Ishikawa (cell line): ENCODE measurements at regions not wholly inside any gene's neighbourhood (a gene's known extent, or its start where the extent isn't known, plus 50 kb on each side); places are given as distances from the start of the nearest gene placed in this dataset.

Experiments
- CREB1 ChIP-seq: IDR thresholded peaks from 2 replicates; pipeline ENCODE4 v1.6.1; 2012; ENCODE audit warnings: low read depth
- EP300 ChIP-seq: IDR thresholded peaks from 2 replicates; pipeline ENCODE4 v1.6.1; 2012; ENCODE audit warnings: borderline replicate concordance
- RAD21 ChIP-seq: IDR thresholded peaks from 2 replicates; pipeline ENCODE4 v1.6.1; 2012; ENCODE audit warnings: low read depth
- TAF1 ChIP-seq: IDR thresholded peaks from 2 replicates; pipeline ENCODE4 v1.6.1; 2012; ENCODE audit warnings: low read depth, mild to moderate bottlenecking
- TCF12 ChIP-seq: IDR thresholded peaks from 2 replicates; pipeline ENCODE4 v1.6.1; 2012; ENCODE audit warnings: low read depth
- TF ChIP-seq, protein P1 (sequence below): IDR thresholded peaks from 2 replicates; pipeline ENCODE4 v1.6.1; 2012; ENCODE audit warnings: low read depth, mild to moderate bottlenecking

DNA sequence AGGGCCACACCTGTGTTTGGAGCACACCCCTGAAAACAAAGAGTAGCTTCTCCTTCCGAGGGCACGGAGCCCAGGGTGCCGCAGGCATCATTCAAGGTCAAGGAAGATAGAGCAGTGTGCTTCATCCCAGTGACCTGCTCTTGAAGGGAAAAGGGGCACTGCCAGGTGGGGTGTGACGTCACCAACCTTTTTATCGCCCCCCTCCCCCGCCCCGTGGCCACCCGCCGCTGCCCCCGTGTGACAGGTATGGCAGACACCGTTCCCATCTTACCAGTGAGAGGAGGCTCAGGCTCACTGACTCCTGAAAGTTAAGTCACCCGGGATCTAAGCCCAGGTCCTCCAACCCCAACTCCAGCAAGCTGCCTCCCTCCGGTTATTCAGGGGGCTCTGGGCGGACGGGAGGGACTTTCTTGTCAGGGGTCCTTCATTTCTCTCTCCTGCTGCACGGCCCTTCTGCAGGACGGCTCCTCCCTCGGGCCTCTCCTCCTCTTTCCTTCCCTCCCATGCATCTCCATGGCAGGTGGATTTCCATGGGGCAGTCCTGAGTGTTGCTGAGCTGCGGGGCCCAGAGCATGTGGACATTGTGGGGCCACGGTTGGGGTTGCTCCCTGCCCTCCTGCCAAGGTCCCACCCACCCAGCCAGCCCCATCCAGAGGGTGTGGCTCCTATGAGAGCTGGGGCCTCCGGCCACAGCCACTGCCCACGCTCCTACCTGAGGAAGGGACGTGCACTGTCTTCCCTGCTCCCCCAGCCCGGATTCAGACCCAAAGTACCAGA lies 114.1 kb upstream of the HDAC4 start:
- TF ChIP-seq TCF12 = no peak
- TF ChIP-seq TAF1 = no peak
- no peak for TF ChIP-seq EP300
- no peak for TF ChIP-seq RAD21
- TF ChIP-seq, protein P1, sequence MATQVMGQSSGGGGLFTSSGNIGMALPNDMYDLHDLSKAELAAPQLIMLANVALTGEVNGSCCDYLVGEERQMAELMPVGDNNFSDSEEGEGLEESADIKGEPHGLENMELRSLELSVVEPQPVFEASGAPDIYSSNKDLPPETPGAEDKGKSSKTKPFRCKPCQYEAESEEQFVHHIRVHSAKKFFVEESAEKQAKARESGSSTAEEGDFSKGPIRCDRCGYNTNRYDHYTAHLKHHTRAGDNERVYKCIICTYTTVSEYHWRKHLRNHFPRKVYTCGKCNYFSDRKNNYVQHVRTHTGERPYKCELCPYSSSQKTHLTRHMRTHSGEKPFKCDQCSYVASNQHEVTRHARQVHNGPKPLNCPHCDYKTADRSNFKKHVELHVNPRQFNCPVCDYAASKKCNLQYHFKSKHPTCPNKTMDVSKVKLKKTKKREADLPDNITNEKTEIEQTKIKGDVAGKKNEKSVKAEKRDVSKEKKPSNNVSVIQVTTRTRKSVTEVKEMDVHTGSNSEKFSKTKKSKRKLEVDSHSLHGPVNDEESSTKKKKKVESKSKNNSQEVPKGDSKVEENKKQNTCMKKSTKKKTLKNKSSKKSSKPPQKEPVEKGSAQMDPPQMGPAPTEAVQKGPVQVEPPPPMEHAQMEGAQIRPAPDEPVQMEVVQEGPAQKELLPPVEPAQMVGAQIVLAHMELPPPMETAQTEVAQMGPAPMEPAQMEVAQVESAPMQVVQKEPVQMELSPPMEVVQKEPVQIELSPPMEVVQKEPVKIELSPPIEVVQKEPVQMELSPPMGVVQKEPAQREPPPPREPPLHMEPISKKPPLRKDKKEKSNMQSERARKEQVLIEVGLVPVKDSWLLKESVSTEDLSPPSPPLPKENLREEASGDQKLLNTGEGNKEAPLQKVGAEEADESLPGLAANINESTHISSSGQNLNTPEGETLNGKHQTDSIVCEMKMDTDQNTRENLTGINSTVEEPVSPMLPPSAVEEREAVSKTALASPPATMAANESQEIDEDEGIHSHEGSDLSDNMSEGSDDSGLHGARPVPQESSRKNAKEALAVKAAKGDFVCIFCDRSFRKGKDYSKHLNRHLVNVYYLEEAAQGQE = no peak
- no peak for TF ChIP-seq CREB1
